ENCODE measurements at regions not wholly inside any gene's neighbourhood (a gene's known extent, or its start where the extent isn't known, plus 50 kb on each side); places are given as distances from the start of the nearest gene placed in this dataset.

DNA sequence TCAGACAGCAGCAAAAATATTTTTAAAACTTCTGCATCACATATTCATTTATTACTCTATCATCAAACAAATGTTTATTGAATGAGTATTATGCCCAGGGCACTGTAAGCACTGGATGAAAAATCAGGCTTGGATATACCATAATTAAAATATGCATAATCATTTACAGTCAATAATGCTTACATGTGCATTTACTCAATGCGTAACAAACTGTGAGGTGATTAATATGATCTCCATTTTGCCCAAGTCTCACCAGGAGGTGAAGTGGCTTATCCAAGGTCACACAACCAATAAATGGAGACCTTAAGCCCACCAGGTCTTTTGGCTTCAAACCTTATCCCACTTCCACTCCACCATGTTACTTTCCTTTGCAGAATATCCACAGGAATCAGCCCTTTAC lies 117.3 kb upstream of the SLC24A5 start:
- TF ChIP-seq CTCF (IDR thresholded peaks at IDR 0.05; ENCODE audit: low read length) = no peak
- TF ChIP-seq EZH2 (optimal IDR thresholded peaks at IDR 0.05; ENCODE audit: low read depth, low read length) = no peak
- no peak for TF ChIP-seq EZH2phosphoT487 (IDR thresholded peaks at IDR 0.05; ENCODE audit: low read length)
